SKM-1 (cell line): ENCODE measurements at regions not wholly inside any gene's neighbourhood (a gene's known extent, or its start where the extent isn't known, plus 50 kb on each side); places are given as distances from the start of the nearest gene placed in this dataset.

Source experiments
- DNase-seq: peaks from one replicate; lab custom pipeline; 2025; ENCODE audit not compliant: unreplicated experiment; lab: John Stamatoyannopoulos, UW

- no peak for DNase-seq
These were observed 748.8 kb downstream of the C12orf50 start for GRCh38 chr12:87280356-87280755.

- DNase-seq: no peak
These were observed 754.5 kb downstream of the C12orf50 start for GRCh38 chr12:87274594-87275245.

DNA sequence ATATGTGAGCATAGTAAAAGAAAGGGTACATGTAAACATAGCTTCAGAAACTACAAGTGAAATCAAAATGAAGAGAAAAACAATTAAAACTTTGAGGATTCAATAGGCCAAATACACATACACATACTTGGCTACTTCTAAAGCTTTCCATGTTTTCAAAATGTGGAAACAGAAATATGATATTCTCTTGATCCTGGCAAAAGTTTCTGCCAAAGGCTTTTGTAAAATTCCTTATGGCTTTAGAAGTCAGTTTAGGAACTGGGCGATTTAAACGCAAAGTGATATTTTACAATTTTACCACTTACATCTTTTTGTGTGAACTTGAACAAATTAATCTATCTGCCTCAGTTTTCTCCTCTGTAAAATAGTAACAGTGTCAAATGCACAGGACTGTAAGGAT is 756.4 kb downstream of the C12orf50 start:
- no peak for DNase-seq

DNA sequence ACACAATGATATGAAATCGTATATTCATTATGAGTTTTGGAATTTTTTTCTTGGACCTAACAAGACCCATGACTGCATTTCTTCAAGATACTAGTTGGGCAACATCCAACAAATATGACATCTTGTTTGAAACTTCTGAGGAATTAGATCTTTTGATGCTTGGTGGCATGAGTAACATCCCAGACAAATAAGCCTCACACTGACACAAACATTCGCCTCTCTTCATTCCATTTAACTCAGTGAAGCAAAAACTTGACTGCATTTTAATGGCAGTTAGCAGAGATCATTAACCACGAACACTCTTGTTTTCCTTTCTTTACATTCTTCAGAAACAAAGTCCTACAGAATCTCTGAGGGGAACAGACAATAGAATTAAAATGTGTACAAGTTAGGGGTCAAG is 758.3 kb downstream of the C12orf50 start:
- DNase-seq: no peak

DNA sequence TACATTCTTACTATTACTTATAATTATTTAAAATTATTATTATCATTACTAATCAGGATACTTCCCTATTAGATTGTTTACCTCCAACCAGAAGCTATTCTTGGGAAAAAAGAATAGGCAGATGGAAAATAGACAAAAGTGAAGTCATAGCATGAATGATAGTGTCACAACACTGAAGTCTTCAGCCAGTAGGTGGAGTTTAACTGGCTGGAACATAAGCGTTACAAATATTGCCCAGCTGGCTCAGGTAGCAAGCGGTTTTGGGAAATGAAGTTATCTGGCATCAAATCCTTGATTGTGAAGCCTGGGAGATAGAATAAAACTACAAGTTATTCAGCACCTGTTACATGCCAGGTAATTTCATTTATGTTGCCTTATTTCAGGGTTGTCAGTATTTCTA is 762.9 kb downstream of the C12orf50 start:
- no peak for DNase-seq

GRCh38 chr12:87259391-87259790 is 769.8 kb downstream of the C12orf50 start:
- DNase-seq: no peak

DNA sequence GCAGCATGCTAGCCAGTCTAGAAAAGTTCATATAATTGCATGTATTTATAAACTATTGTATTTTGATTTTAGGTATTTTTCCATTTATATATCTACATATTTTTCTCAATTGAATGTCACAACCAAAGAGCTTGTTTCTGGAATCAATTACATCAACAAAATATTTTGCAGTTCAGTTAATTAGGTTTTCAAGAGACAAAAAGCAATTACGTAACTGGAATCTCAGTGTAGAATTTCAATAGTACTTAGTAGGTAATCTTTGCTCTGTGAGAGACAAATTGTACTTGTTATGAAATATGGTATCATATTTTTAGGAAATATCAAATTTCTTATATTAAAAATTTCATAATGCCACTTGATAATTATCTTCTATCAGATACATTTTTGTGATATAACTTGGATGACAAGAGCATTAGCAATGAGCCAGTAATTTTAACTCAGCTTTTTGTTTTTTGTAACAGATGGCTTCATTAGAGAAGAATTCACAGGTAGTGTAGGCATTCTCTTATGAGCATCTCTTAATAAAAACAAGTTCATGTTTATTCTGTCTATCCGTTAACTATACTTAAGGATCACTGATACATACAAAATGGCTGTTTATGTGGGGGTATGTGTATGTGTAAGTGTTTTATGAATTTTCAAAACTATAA is 774.7 kb downstream of the C12orf50 start:
- DNase-seq: no peak

- no peak for DNase-seq
These were observed 776.0 kb downstream of the C12orf50 start for GRCh38 chr12:87253157-87253556.

DNA sequence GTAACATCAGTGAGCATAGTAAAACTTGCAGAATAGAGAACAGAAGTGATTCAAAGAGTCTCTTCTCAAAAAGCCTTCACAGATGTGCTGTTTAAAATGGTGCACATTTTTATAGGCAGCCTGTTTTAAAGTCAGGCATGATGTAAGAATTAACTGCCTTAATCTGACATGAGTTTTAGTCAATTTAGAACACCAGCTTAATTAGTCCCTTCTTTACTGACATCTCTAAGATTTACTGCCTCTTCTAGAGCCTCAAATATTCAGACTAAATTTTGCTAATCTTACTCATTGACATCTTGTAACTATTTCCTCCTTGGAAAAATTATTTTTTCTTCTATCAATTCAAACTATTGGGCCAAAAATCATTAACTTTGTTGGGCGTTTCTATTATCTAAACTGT is 782.5 kb downstream of the C12orf50 start:
- no peak for DNase-seq

DNA sequence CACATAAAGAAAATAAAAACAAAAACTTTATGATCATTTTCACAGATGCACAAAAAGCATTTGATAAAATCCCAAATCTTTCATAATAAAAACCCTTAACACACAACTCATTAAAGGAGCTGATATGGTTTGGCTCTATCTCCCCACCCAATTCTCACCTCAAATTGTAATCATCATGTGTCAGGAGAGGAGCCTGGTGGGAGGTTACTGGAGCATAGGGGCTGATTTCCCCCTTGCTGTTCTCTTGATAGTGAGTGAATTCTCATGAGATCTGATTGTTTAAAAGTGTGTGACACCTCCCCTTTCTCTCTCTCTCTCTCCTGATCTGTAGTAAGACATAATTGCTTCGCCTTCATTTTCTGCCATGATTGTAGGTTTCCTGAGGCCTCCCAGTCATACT is 790.7 kb downstream of the C12orf50 start:
- DNase-seq: no peak

- DNase-seq: no peak
These were observed 794.3 kb downstream of the C12orf50 start for GRCh38 chr12:87234898-87235297.

- no peak for DNase-seq
These were observed 795.5 kb downstream of the C12orf50 start for GRCh38 chr12:87233671-87234070.

DNA sequence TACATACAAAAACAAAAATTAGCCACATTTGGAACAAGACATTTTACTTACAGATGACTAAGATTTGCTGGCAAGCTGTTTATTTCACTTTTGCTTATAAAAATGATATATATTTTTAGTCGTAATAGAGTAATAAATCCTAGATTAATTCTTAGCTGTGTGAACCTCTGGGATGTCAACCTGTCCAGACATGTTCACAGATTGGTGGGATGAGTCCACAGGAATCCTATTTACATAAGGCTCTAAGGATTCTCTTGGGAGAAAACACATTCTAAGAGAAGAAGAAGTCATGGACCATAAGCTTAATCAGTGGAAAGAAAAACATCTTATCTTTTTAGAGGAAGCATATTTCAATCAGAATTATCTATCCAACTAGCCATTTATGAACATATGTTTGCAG is 797.4 kb downstream of the C12orf50 start:
- no peak for DNase-seq

GRCh38 chr12:87230441-87230840 is 798.8 kb downstream of the C12orf50 start:
- no peak for DNase-seq

GRCh38 chr12:87227162-87227561 is 802.0 kb downstream of the C12orf50 start:
- DNase-seq: no peak

- DNase-seq: no peak
These were observed 811.7 kb downstream of the C12orf50 start for GRCh38 chr12:87217491-87217890.

GRCh38 chr12:87216436-87216835 is 812.8 kb downstream of the C12orf50 start:
- no peak for DNase-seq

GRCh38 chr12:87202189-87202588 is 827.0 kb downstream of the C12orf50 start:
- DNase-seq: no peak

DNA sequence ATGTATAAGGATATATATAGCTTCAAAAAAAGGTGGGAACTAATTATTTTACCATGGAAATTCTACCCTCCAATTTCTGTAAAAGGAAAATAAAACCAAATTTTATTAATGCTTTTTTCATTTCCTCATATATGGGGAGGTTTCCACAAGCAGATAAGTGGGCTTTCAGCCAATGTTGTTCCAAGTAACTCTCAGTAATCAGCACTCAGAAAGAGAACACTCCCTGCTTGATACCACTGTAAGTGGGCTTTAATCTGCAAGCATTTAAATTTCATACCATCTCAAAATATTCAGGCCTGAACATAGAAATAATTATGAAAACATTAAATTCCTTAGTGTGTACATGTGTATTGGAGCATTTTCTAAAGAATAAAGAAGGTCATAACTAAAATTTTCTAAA is 827.6 kb downstream of the C12orf50 start:
- no peak for DNase-seq

DNA sequence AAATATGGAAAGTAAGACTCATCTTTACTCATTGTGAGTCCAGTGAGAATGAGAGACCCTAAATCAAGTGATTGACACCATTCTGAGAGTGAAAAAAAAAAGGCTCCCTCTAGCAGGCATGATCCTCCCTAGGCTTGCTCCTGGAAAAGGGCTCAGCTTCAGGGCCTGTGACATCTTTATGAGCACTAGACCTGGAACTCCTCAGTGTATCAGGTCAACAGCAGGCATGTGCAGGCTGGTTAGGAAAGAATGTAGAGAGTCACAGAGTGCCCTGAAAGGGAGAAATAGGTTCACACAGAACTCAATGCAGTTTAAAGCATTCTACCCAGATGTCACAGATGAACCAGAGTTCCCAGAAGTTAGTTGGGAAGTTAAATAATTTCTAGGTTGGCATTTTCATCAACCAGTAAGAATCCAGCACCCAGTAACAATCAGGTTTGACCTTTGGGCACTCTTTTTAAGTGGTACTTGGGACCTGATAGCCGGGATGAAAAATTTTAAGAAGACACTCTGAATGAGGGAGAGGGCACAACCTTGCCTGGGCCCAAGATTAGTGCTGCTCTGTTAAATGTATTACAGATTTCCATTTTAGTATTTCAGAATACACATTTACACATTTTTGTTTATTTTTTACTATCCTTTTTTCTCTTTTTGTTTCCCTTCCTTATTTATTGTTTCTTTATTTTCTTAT is 828.8 kb downstream of the C12orf50 start:
- DNase-seq: no peak

DNA sequence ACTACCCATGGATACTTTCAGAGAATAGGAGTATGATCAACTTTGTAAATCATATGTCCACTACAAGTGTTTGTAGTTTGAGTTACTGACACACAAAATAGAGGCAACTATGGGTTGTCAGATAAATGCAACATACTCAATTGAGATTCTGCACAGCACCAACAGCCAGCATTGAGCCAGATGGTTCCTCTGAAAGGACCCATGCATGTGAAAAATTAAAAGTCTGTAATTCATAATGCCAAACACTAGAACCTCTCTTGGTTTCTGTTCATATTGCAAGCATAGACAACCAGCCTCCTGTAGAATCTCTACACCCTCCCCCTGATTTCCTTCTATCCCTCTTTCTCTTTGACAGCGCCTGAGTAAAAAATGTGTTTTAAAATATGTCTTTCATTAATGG is 831.0 kb downstream of the C12orf50 start:
- no peak for DNase-seq

DNA sequence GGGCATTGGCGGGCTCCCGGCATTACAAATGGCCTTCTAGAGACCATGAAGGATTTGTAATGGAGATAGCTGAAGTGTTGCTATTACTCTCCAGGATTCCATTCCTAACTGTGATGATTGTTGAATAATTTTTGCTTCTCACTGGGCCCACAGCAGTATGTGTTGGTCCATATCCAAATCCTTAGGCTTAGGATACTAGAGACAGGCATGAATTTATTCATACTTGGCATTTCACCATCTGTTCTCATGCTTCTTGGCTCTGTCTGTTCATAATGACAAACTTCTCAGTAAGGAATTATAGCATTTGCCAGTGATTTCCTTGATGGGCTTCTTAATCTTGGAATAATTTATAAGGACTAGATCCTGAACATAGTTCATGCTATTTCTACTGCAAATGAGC is 832.9 kb downstream of the C12orf50 start:
- DNase-seq: no peak
